ENCODE measurements at regions not wholly inside any gene's neighbourhood (a gene's known extent, or its start where the extent isn't known, plus 50 kb on each side); places are given as distances from the start of the nearest gene placed in this dataset.

- no peak for TF ChIP-seq EZH2 (IDR thresholded peaks at IDR 0.05)
- no peak for TF ChIP-seq CTCF (IDR thresholded peaks at IDR 0.05)
Observed at GRCh38 chr12:5213990-5214389, 170.3 kb downstream of the KCNA5 start.
